MM.1S (cell line): ENCODE measurements at regions not wholly inside any gene's neighbourhood (a gene's known extent, or its start where the extent isn't known, plus 50 kb on each side); places are given as distances from the start of the nearest gene placed in this dataset.

Experiments
- DNase-seq: peaks from one replicate; pipeline ENCODE4 v3.0.0-alpha.2; 2015
- H2AFZ ChIP-seq: fragments of 300-600 bp; sonication (generic); 2 replicates; pipeline ENCODE4 v1.6.0; 2016; ENCODE audit warnings: antibody characterized with exemption, low read length
- H3F3A ChIP-seq: fragments of 300-600 bp; sonication (generic); 2 replicates; pipeline ENCODE4 v1.6.1; 2016; ENCODE audit warnings: mild to moderate bottlenecking, antibody characterized with exemption, low read length, moderate library complexity, mixed read lengths; ENCODE audit not compliant: insufficient read depth
- H3K27ac ChIP-seq: fragments of 300-600 bp; sonication (generic); 2 replicates; pipeline ENCODE4 v1.5.1; 2016; ENCODE audit warnings: mild to moderate bottlenecking, low read length
- H3K27me3 ChIP-seq: fragments of 300-600 bp; sonication (generic); replicated peaks from 2 replicates; pipeline ENCODE4 v1.6.0; 2016; ENCODE audit warnings: low read length; ENCODE audit not compliant: insufficient read depth
- H3K36me3 ChIP-seq: fragments of 300-600 bp; sonication (generic); replicated peaks from 2 replicates; pipeline ENCODE4 v1.6.1; 2016; ENCODE audit warnings: mild to moderate bottlenecking, low read length, mixed read lengths; ENCODE audit not compliant: insufficient read depth
- H3K4me1 ChIP-seq: fragments of 300-600 bp; sonication (generic); 2 replicates; pipeline ENCODE4 v1.6.1; 2016; ENCODE audit warnings: low read length, mixed read lengths
- H3K4me2 ChIP-seq: fragments of 300-600 bp; sonication (generic); 2 replicates; pipeline ENCODE4 v1.6.0; 2016; ENCODE audit warnings: low read depth, low read length
- H3K4me3 ChIP-seq: fragments of 300-600 bp; sonication (generic); 2 replicates; pipeline ENCODE4 v1.5.1; 2016; ENCODE audit warnings: low read length, mixed read lengths
- H3K79me2 ChIP-seq: fragments of 300-600 bp; sonication (generic); 2 replicates; pipeline ENCODE4 v1.6.1; 2016; ENCODE audit warnings: mixed run types, low read length, mixed read lengths
- H3K9ac ChIP-seq: fragments of 300-600 bp; sonication (generic); 2 replicates; pipeline ENCODE4 v1.6.1; 2016; ENCODE audit warnings: low read length, mixed read lengths
- H3K9me2 ChIP-seq: fragments of 300-600 bp; sonication (generic); replicated peaks from 2 replicates; pipeline ENCODE4 v1.6.1; 2016; ENCODE audit warnings: mild to moderate bottlenecking, low read length, mixed read lengths; ENCODE audit not compliant: insufficient read depth
- H3K9me3 ChIP-seq: fragments of 300-600 bp; sonication (generic); replicated peaks from 2 replicates; pipeline ENCODE4 v1.6.1; 2016; ENCODE audit warnings: mild to moderate bottlenecking, low read length, mixed read lengths; ENCODE audit not compliant: insufficient read depth
- H4K20me1 ChIP-seq: fragments of 300-600 bp; sonication (generic); 2 replicates; pipeline ENCODE4 v1.6.1; 2016; ENCODE audit warnings: mild to moderate bottlenecking, low read length, moderate library complexity, mixed read lengths; ENCODE audit not compliant: insufficient read depth
- EZH2 ChIP-seq: fragments of 300-600 bp; sonication (generic); optimal IDR thresholded peaks from 2 replicates; pipeline ENCODE3; 2017; ENCODE audit warnings: low read depth, mild to moderate bottlenecking, antibody characterized with exemption, low read length, mixed read lengths
- EZH2phosphoT487 ChIP-seq: fragments of 300-600 bp; sonication (generic); IDR thresholded peaks from 2 replicates; pipeline ENCODE4 v1.6.1; 2018; ENCODE audit warnings: antibody characterized with exemption, low read length
- TF ChIP-seq, protein P1 (sequence below): fragments of 300-600 bp; sonication (generic); IDR thresholded peaks from 2 replicates; pipeline ENCODE4 v1.5.1; 2016; ENCODE audit warnings: antibody characterized with exemption, low read length, mixed read lengths

DNA sequence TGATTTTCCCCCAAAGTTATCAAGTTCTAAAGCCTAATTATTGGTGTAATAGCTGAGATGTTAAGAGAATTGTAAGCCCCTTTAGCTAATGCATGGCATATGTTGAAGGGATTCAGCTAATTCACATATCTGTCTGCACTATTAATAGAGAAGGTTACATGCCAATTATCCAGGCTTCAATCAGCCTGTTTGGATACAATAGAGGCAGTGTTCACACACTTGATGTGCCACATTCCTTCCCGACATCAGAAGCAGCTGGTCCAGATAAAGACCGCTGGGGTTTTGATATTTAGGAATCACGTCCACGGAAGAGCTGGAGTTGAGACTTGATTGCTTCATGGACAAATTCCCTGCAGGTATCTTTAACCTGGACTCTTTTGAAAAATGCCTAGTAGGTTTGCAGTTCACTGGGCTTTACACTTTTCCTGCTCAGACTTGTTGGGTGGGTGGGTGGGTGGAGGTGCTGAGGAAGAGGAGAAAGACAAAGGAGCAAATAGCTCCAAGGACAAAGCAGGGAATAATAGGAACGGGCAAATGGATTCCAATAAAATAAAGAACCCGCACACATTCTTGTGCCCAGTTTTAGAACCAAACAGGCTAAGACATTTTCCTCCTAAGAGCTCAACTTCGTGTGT lies 142.6 kb upstream of the ZNF217 start:
- DNase-seq: no peak
- Histone ChIP-seq H3F3A (peaks cover 53% of the 10 kb centered on the region), H3K27me3 (no peaks in the 10 kb centered on the region), H3K79me2 (no peaks in the 10 kb centered on the region), H3K9ac (peak overlapping the region; percentile 66; the same call in 1 of the 2 replicates), H3K9me2 (no peaks in the 10 kb centered on the region), H3K9me3 (no peaks in the 10 kb centered on the region), H3K4me3 (peak overlapping the region; percentile 52; the same call in 1 of the 2 replicates), H4K20me1 (no peaks in the 10 kb centered on the region), H2AFZ (peak overlapping the region; percentile 36; the same call in 1 of the 2 replicates), H3K4me2 (peak overlapping the region; percentile 90), H3K36me3 (no peaks in the 10 kb centered on the region), H3K4me1 (peaks cover 35% of the 10 kb centered on the region), H3K27ac (peak overlapping the region; percentile 76)
- no peak for TF ChIP-seq EZH2
- no peak for TF ChIP-seq EZH2phosphoT487
- TF ChIP-seq, protein P1, sequence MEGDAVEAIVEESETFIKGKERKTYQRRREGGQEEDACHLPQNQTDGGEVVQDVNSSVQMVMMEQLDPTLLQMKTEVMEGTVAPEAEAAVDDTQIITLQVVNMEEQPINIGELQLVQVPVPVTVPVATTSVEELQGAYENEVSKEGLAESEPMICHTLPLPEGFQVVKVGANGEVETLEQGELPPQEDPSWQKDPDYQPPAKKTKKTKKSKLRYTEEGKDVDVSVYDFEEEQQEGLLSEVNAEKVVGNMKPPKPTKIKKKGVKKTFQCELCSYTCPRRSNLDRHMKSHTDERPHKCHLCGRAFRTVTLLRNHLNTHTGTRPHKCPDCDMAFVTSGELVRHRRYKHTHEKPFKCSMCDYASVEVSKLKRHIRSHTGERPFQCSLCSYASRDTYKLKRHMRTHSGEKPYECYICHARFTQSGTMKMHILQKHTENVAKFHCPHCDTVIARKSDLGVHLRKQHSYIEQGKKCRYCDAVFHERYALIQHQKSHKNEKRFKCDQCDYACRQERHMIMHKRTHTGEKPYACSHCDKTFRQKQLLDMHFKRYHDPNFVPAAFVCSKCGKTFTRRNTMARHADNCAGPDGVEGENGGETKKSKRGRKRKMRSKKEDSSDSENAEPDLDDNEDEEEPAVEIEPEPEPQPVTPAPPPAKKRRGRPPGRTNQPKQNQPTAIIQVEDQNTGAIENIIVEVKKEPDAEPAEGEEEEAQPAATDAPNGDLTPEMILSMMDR: no peak

GRCh38 chr20:53735536-53736050 lies 142.0 kb upstream of the ZNF217 start:
- H3F3A ChIP-seq: peaks cover 46% of the 10 kb centered on the region
- no peak overlapping the region for H3K9ac ChIP-seq
- no peaks in the 10 kb centered on the region for H3K27me3 ChIP-seq
- H3K4me2 ChIP-seq: peak overlapping the region; percentile 90
- no peaks in the 10 kb centered on the region for H4K20me1 ChIP-seq
- H2AFZ ChIP-seq: peak overlapping the region; percentile 8; the same call in 1 of the 2 replicates
- peak overlapping the region; percentile 76; the same call in 1 of the 2 replicates for H3K27ac ChIP-seq
- no peaks in the 10 kb centered on the region for H3K36me3 ChIP-seq
- H3K79me2 ChIP-seq: no peaks in the 10 kb centered on the region
- no peaks in the 10 kb centered on the region for H3K9me3 ChIP-seq
- H3K9me2 ChIP-seq: no peaks in the 10 kb centered on the region
- TF ChIP-seq, protein P1: no peak
- TF ChIP-seq EZH2phosphoT487: no peak
- no peak for TF ChIP-seq EZH2
- peak; percentile 37 for DNase-seq
- H3K4me3 ChIP-seq: no peak overlapping the region
- peaks cover 32% of the 10 kb centered on the region for H3K4me1 ChIP-seq

GRCh38 chr20:53734006-53734688 lies 140.5 kb upstream of the ZNF217 start:
- H3K27ac ChIP-seq: no peak overlapping the region
- TF ChIP-seq EZH2phosphoT487: no peak
- TF ChIP-seq, protein P1: no peak
- no peak for TF ChIP-seq EZH2
- H3K9me2 ChIP-seq: no peaks in the 10 kb centered on the region
- peaks cover 41% of the 10 kb centered on the region for H3K4me1 ChIP-seq
- H3K79me2 ChIP-seq: no peaks in the 10 kb centered on the region
- no peak overlapping the region for H3K9ac ChIP-seq
- DNase-seq: no peak
- no peaks in the 10 kb centered on the region for H3K36me3 ChIP-seq
- H3F3A ChIP-seq: peaks cover 33% of the 10 kb centered on the region
- H3K9me3 ChIP-seq: no peaks in the 10 kb centered on the region
- no peak overlapping the region for H2AFZ ChIP-seq
- H3K27me3 ChIP-seq: no peaks in the 10 kb centered on the region
- H4K20me1 ChIP-seq: no peaks in the 10 kb centered on the region
- H3K4me3 ChIP-seq: no peak overlapping the region
- H3K4me2 ChIP-seq: no peak overlapping the region
